Suprapubic skin (tissue), 3 donors: ENCODE measurements at regions not wholly inside any gene's neighbourhood (a gene's known extent, or its start where the extent isn't known, plus 50 kb on each side); places are given as distances from the start of the nearest gene placed in this dataset.

Experiments
- CTCF ChIP-seq, 2 donors: fragments of 200-600 bp in 1 of 2; fragments of 450-650 bp in 1 of 2; sonication (generic) in 1 of 2; IDR thresholded peaks; one replicate each; pipeline ENCODE4 v1.5.1; 2016 to 2019; ENCODE audit warnings: antibody characterized with exemption in 2 of 2, mild to moderate bottlenecking in 1 of 2, moderate library complexity in 1 of 2
- POLR2A ChIP-seq, 2 donors: fragments of 450-650 bp; IDR thresholded peaks; one replicate each; pipeline ENCODE4 v1.6.1; 2017; ENCODE audit warnings: antibody characterized with exemption in 2 of 2, mild to moderate bottlenecking in 2 of 2, moderate library complexity in 2 of 2

- TF ChIP-seq CTCF (IDR thresholded peaks at IDR 0.05) = no peak
- TF ChIP-seq POLR2A (IDR thresholded peaks at IDR 0.05) = no peak
Observed at GRCh38 chr16:89027281-89027680, 50.3 kb upstream of the CBFA2T3 start.
